Ammon's horn (tissue), 1 donor: ENCODE measurements at regions not wholly inside any gene's neighbourhood (a gene's known extent, or its start where the extent isn't known, plus 50 kb on each side); places are given as distances from the start of the nearest gene placed in this dataset.
"Not testable (repeated sequence)": the region's sequence is repeated elsewhere in the genome, so short reads cannot be mapped to it uniquely, and the experiment has no call there.

Experiments
- DNase-seq: peaks from one replicate; pipeline ENCODE4 v3.0.0-alpha.2; 2016; ENCODE audit warnings: low spot score

DNA sequence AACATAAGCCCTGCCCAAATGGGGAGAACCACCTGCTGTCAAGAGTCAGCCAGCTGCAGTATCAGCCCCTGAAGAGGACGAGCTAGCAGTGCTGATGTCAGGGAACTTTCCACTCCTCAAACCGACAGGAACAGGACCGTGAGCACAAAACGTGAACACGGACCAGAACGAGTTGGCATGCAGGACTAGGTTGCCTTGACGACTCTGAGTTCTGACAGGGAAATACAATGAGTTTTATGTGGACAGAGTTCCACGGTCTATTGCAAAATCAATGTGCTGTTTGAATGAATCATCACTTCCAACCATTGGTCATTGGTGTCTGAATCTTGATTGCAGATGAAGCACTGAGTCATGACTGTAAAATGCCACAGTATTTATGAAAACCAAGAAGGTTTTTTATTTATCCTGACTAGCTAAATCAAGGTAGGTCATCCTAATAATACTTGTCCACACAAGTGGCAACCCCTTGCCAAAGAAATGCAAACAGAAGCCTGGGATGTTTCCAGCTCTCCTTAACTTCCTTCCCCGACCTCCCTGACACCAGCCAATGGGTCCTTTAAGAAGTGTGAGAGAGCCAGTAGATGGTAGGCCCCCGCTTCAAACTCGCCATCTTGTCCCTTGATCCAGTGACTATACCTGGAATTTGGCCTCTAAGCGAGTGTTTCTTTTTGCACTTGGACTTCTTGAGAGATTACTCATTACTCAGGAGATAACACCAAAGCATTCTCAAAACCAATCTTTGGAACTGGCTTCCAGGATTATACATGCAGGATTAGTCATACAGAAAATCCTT, 119.6 kb downstream of the ASB7 start:
- peak; percentile 68 for DNase-seq

DNA sequence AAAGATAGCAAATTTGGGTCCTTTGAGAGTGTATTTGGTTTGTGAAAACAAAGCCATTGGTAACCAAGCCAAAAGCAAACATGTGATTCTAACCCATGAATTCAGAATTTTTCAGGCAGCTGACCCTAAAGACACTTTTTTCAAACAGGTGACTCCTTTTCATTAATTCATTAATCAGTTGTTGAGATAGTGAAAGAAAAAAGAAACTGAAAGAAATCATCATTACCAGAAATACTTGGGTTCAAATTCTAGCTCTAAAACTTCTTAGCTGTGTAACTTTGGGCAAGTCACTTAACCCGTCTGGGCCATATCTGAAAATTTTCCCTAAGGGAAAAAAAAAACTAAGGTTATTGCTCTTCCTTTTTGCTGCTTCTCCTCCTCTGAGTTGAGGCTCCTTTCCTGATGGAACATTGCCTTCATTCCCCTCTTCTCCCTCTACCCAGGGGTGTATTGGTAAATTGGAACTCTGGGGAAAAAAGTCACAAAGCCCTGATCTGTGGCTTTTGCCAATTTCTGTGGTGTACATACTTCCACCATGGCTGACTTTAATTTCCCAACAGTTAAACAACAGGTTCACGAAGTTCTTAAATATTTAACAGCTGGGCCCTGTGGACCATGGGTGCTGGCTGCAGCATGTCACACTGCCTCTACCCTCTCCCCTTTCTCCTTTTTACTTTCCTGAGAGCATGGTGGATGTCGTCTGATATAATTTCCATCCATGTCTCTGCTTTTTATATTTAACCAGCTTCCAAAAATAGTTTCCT, 120.3 kb downstream of the ASB7 start:
- DNase-seq = no peak

DNA sequence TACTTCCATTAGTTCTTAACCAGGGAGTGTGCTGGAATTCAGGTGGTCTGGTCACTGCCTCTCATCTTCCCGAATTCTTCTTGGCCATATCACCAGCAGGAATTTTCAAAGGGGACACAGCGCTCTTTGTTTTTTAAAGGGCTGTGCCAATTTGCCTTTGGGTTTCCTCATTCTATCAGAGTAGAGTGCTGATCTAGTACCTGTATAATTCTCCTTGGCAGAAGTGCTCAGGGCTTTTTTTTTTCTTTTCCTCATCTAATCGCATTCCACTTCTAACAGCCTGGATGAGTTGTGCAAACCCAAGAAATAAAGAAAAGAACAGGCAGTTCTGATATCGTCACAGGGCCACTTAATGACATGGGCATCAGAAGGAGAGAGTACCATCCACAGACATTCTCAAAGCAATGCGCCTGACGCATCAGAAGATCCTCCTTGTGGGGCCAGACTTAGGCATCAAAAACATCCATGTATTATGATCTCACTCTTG, 121.0 kb downstream of the ASB7 start:
- DNase-seq = no peak

DNA sequence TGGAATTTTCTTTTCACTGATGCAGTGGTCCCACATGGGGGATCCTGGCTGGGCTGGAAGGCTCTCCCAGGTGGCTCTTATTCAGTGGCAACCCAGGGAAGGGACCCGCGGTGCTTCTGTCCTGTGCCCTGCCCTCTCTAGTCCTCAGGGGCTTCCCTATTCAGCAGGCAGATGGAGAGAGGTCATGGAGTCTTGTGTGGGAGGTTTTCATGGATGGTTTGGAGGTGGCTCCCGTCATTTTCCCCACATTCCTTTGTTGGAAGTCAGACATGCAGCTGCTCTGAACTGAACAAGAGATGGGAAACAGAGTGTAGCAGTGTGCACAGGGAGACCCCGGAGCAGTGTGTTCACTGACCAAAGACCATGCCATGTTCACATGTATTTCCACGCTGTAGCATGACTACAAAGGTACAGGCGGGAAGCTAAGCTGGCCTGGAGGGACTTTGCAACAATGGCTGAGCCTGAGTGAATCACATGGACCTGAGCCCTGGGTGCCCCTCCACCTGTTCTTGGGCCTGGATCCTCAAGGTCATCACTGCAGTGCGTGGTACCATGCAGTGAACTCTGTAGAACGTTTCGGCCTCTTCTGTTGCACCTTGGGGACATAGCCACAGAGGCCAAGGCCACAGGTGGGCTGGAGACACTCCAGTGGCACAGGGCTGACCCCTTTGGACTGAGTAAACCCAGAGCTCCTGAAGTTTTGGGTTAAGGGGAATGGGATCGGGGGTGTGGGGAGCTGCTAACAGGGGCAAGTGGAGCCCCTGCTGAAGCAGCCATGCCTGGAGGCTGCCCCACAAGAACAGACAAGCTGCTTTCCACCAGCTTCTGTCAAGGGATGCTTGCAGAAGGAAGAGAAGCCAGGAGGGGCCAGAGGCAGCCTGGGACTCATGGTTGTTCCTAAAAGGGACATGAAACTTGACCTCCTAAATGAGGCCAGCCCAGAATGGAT, 123.0 kb downstream of the ASB7 start:
- DNase-seq = no peak

DNA sequence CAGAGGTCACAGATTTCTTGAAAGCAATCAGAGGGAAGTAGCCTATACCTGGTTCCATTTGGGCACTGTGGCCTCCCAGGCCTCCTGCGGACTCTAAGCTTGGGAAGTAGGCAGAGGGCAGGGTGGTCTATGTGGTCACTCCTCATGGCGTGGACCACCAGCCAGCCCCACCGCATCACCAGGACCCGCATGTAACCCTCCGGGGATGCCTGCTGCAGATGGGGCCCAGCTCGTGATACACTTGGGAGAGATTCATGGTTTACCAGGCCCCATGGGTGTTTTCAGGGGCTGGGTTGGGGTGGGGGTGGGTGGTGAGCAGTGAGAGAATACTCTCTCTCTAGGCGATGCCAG, 123.7 kb downstream of the ASB7 start:
- DNase-seq = no peak

DNA sequence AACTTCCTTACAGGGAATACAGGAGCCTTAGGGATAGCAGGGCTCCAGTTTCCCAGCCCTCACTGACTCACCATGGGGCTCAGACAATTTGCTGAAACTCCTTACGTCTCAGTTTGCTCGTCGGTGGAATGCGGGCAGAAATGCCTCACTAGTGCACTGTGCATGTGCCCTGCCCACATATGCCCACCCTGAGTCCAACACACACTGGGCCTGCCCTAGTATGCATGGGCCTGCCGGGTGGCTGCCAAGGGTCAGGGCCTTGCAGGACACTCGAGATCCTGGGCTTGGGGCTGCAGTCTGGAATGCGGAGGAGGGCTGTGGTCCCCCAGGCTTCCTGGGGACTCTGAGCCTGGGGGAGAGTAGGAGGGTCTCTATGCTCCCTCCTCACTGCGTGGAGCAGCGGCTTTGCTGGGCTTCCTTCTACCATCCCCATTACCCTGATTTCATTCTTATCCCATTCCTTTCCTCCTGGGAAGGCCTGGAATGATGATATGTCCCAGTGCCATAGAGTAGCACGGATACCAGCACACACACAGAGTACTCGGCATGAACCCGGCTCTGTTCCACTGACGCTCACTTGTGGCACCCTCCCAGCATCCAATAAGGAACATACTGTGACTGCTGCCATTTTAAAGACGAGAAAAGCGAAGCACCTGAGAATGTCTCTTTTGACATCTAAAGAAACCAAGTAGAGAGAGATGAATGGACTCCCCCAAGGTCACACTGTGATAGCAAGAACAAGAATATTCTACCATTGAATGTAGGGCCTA, 124.2 kb downstream of the ASB7 start:
- DNase-seq = no peak

DNA sequence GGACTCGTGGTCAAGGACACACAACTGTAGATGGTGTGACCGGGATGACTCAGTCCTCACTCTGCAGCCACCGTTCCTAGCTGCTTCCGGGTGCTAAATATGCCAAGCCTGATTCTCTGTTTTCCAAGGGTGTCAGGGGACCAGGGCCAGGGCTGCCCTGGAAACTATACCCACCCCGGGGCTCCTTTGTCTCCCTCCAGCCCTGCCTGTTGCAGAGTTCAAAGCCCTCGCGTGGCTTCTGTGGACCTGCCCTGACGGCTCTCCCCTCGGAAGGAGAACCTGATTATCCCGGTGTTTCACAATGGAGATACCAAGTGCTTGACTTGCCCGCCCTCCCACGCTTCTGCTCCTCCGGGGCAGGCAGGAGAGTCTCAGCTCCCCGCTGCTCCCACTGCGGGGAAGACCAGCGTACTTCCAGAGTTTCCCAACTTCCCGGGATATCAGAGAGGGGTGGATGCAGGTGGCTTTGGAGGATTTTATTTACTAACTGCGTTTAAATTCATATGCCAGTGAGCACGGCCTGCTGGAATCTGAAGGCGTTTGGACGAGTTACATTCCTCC, 125.0 kb downstream of the ASB7 start:
- DNase-seq = no peak

DNA sequence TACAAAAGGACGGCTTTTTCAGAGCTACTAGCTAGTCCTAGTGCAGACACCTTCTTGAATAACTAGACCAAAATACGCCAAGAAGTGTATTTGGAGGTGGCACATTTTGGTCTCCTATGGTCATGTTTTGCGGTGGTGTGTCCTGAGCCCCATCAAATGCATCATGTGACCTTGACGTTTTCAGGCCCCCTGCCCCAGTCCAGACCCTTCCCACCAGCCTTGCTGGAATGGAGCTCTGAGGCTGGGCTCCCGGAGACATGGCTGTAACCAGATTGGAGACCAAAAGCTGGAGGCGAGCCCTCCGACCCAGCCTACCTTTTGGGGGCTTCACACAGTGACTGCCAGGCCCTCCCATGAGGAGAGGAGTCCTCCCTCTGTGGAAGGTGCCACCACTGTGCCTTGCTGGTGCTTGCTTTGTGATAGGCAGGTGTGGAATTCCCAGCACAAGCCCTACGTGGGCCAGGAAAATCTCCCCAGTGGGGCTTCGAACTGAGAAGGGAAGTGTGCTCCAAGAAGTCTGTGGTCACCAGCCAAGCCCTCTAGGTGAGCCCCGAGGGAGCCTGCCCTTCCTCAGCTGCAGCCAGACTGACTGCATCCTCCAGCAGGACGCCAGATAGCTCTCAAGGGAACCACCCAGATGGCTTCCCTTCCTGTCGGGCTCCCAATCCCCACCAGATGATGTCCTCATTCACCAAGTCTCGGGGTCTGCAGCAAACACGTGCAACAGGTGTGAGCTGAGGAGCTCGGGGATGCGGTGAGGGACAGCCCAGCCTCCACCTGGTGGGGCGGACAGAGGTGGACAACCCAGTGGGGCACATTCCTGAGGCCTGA, 126.2 kb downstream of the ASB7 start:
- no peak for DNase-seq

DNA sequence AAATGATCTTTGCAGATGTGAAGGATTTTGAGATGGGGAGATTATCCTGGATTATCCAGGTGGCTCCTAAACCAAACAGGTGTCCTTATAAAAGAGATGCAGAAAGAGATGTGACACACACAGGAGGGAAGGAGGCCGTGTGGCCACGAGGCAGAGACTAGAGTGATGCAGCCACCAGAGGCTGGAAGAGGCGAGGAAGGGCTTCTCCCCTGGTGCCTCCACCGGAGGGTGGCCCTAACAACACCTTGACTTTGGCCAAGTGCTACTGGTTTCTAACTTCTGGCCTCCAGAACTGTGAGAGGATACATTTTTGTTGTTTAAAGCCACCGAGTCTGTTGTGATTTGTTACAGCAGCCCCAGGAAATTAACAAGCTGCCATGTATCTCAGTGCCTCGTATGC, 127.1 kb downstream of the ASB7 start:
- DNase-seq = no peak

DNA sequence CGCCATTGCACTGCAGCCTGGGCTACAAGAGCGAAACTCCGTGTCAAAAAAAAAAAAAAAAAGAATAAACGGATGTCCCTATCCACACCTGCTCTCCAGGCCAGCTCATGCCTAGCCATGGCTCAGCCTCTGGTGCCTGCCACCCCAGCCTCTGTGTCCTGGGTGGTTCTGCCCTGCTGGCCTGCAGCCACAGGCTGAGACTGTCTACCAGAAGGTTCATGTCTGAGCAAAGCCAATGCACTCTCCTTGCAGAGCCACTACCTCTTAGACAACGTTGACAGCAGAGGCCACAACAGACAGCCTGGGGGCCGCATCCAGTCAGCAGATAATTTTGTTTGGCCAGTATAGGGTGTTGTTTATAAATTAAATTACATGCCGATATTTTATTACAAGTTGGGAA, 127.7 kb downstream of the ASB7 start:
- no peak for DNase-seq

DNA sequence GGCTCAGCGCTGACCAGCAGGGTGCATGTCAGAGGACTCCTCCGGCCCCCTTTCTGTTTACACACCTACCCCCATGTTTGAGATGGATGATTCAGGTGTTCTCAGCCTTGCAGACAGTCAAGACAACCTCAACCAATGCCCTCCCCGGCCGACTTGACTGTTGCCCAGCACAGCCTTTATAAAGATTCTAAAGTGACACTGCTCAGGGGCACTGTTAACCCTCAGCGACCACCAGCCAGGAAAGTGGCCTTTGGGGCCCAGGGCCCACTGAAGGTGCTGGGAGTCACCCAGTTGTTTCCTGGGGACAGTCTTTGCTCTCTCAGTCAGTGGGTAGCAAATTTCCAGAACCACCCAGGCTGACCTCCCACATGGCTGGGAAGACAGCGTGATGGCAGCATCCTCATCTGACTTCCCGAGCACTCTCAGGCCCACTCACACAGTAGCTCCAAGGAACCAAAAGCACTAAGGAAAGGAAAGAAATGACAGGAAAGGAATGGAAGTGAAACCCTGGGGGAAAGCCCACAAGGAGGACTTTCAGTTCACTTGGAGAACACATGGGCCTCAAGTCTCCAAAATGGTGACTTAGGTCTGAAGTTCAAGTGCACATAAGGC, 128.4 kb downstream of the ASB7 start:
- DNase-seq = no peak

DNA sequence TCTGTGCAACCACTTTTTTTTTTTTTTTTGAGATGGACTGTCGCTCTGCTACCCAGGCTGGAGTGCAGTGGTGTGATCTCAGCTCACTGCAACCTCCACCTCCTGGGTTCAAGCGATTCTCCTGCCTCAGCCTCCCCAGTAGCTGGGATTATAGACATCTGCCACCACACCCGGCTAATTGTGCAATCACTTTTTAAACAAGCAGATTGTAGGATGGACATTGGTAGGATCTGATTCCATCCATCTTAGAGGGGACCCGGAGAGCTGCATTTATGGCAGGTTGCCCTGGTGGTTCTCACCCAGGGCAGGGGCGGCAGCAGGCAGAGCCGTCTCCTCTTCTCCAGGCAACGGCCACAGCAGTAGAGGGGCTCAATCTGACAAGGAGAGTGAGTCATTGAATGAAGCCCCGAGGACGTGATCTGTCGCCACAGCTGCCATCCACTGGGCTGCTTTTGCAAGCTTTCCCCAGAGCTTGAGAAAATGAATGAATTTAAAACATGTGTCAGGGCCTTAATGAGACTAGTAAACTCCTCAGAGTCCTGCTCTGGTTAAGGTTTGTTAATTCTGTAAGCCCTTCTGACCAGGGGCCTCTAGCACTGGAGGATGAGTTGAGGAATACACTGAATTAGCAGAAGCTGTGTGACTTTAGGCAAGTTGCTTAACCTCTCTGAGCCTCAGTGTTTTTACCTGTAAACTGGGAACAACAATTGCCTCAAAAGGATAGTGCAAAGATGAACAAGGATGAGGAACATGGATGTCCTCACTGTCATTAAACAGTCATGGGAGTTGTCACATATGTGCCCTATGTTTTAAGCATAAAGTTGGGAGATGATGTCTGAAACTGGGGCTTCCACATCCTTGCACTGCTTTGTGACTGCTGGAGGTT, 129.1 kb downstream of the ASB7 start:
- DNase-seq = no peak

DNA sequence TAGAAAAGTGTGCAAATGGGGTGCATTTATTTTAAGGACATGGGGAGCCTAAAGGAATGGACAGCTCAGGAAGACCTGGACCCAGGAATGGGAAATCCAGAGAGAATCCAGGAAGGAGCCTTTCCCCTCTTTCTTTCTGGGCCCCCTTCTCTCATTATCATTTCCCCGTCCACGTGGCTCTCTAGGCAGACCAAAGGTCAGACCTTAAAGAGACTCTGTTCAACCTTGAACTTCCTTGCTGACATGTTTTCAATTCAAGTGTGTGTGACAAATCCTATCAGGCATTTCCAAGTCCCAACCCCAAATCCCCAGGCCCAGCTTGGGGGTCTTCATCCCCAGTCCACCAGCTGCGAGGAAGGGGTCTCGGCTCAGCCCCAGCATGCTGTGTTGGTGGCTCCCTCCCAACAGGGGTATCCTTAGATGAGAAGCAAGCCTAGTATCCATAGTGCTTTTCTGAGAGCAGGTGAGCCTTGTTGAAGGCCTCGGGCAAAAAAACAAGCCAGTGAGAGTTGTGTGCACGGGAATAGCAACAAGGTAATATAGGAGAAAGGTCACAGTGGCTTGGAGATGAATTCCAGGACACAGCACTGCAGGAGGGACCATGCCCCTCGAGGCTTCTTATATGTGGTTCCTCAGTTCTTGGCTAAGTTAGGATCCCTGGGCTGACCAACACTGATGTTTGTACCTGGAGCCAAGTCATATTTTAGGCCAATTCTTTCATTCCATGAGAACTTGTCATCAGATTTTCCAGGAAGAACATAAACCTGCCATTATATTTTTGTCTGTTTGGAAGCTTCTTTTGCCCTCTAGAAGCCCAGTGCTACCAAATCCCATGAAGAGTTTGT, 130.0 kb downstream of the ASB7 start:
- no peak for DNase-seq

DNA sequence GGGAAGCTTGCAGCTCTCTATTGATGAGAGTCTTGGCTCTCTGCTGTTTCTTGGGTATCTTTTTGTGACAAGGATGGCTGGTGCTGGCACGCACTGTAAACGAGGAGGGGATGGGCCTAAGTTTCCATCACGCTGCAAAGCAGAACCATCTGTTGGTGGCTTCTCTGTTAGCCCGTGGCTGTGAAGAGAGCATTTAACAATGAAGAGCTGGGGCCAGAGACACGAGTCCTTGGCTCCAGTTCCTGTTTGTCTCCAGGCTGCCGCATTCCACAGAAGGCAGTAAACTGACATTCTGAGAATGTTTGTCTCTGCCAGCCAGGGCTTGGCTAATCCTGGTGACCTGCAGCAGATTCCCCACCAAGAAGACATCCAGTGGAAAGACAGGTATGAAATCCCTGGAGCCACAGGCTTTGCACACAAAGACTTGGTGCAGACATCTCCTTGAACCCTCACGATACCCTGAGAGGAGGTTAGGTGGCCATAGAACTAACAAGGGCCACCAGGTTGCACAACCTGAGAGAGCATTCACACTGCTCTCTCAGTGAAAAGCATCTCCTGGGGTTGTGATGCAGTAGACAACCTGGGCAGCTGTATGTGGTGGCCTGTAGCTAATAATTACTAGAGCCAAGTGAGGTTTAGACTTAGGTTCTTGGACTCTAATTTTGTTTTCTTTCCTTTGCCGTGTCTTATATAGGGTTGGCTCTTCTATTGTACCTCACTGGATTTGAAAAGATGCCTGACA, 130.9 kb downstream of the ASB7 start:
- no peak for DNase-seq

DNA sequence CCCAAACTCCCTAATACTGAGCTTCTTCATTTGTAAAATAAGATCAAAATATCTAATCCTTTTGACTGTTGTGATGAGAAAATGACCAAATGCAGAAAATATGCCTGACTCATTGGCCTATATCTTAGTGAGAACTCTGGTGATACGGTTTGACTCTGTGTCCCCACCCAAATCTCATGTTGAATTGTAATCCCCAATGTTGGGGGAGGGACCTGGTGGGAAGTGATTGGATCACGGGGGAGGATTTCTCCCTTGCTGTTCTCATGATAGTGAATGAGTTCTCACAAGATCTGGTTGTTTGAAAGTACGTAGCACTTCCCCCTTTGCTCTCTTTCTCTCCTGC, 131.4 kb downstream of the ASB7 start:
- DNase-seq = not testable (repeated sequence)

DNA sequence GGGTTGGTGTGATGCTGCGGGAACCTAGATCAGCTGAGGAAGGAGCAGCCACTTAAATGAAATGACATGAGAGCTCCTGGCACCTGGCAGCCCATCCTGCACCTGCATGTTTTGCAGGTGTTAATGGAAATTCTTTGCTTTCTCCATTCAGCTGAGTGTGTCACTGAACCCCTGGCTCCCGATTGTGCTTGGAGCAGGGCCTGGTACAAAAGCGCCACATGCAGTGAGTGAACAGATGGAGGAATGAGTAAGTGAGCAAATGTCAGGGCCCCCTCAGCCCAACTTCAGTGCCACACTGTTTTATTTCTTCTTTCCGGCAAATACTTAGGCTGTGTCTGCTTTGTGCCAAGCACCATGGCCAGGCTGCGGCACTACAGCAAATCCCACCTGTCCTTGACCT, 132.2 kb downstream of the ASB7 start:
- DNase-seq = no peak
